ENCODE measurements at regions not wholly inside any gene's neighbourhood (a gene's known extent, or its start where the extent isn't known, plus 50 kb on each side); places are given as distances from the start of the nearest gene placed in this dataset.
"Not testable (repeated sequence)": the region's sequence is repeated elsewhere in the genome, so short reads cannot be mapped to it uniquely, and the experiment has no call there.

GRCh38 chr6:71678091-71678490 lies 208.3 kb upstream of the RIMS1 start:
- DNase-seq (no peak), ATAC-seq (ENCODE audit: insufficient read depth, low read depth) (no peak)
- Histone ChIP-seq H4K20me1 (ENCODE audit: insufficient read depth, low read length) (no peaks in the 10 kb centered on the region), H3K9ac (ENCODE audit: low read depth, low read length) (no peak overlapping the region), H3K27ac (ENCODE audit: low read length) (no peak overlapping the region), H3K27me3 (ENCODE audit: insufficient read depth, low read length, poor library complexity) (no peaks in the 10 kb centered on the region), H3K9me3 (ENCODE audit: insufficient read depth, low read length, severe bottlenecking) (no peaks in the 10 kb centered on the region), H3K36me3 (ENCODE audit: insufficient read depth, low read length) (no peaks in the 10 kb centered on the region), H3K4me3 (ENCODE audit: low read depth in 1 of 2, low read length in 2 of 2) (no peak overlapping the region), H2AFZ (ENCODE audit: low read depth, low read length) (no peak overlapping the region), H3K79me2 (ENCODE audit: insufficient read depth, low read length) (no peaks in the 10 kb centered on the region), H3K4me2 (ENCODE audit: insufficient read depth, low read length) (no peak overlapping the region), H3K4me1 (ENCODE audit: insufficient read depth, low read length) (no peaks in the 10 kb centered on the region)
- no peak for TF ChIP-seq EZH2 (IDR thresholded peaks at IDR 0.05; ENCODE audit: borderline replicate concordance, low read depth, low read length, severe bottlenecking)
- TF ChIP-seq, protein P1, sequence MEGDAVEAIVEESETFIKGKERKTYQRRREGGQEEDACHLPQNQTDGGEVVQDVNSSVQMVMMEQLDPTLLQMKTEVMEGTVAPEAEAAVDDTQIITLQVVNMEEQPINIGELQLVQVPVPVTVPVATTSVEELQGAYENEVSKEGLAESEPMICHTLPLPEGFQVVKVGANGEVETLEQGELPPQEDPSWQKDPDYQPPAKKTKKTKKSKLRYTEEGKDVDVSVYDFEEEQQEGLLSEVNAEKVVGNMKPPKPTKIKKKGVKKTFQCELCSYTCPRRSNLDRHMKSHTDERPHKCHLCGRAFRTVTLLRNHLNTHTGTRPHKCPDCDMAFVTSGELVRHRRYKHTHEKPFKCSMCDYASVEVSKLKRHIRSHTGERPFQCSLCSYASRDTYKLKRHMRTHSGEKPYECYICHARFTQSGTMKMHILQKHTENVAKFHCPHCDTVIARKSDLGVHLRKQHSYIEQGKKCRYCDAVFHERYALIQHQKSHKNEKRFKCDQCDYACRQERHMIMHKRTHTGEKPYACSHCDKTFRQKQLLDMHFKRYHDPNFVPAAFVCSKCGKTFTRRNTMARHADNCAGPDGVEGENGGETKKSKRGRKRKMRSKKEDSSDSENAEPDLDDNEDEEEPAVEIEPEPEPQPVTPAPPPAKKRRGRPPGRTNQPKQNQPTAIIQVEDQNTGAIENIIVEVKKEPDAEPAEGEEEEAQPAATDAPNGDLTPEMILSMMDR (IDR thresholded peaks at IDR 0.05; ENCODE audit: borderline replicate concordance, extremely low read depth, low read length, poor library complexity, severe bottlenecking), result no peak

DNA sequence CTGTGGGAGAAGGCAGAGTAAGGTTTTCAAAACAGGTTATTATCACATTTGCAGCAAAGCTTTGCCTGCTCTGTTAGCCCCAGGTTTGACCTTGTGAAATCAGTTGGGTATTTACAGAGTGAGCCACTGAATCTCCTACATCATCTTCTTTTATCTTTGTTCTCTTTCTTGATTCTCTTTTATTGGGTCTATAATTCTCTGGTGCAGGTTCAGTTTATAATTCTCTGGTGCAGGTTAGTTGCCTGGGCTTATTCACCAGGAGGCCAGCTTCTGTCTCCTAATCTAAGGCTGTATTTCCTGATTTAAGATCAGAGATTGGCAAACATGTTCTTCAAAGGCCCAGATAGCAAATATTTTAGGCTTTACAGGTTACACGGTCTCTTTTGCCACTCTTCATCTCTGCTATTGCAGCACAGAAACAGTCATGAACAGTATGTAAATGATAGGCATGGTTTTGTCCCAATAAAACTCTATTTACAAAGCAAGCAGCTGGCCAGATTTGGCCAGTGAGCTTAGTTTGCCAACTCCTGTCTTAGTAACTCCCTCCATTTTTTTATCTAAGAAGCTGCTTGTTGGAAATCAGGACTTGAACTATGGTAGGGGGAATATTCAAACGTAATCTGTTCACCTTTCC lies 205.0 kb upstream of the RIMS1 start:
- H4K20me1 ChIP-seq (ENCODE audit: insufficient read depth, low read length), result no peaks in the 10 kb centered on the region
- no peaks in the 10 kb centered on the region for H3K27me3 ChIP-seq (ENCODE audit: insufficient read depth, low read length, poor library complexity)
- no peaks in the 10 kb centered on the region for H3K9me3 ChIP-seq (ENCODE audit: insufficient read depth, low read length, severe bottlenecking)
- TF ChIP-seq, protein P1 (IDR thresholded peaks at IDR 0.05; ENCODE audit: borderline replicate concordance, extremely low read depth, low read length, poor library complexity, severe bottlenecking), result no peak
- TF ChIP-seq EZH2 (IDR thresholded peaks at IDR 0.05; ENCODE audit: borderline replicate concordance, low read depth, low read length, severe bottlenecking), result no peak
- H3K36me3 ChIP-seq (ENCODE audit: insufficient read depth, low read length), result no peaks in the 10 kb centered on the region
- no peak for DNase-seq
- no peak overlapping the region for H3K9ac ChIP-seq (ENCODE audit: low read depth, low read length)
- no peak overlapping the region for H3K4me2 ChIP-seq (ENCODE audit: insufficient read depth, low read length)
- H3K4me3 ChIP-seq (ENCODE audit: low read depth in 1 of 2, low read length in 2 of 2), result no peak overlapping the region
- no peaks in the 10 kb centered on the region for H3K4me1 ChIP-seq (ENCODE audit: insufficient read depth, low read length)
- H2AFZ ChIP-seq (ENCODE audit: low read depth, low read length), result no peak overlapping the region
- H3K27ac ChIP-seq (ENCODE audit: low read length), result no peak overlapping the region
- ATAC-seq (ENCODE audit: insufficient read depth, low read depth), result no peak
- H3K79me2 ChIP-seq (ENCODE audit: insufficient read depth, low read length), result no peaks in the 10 kb centered on the region

GRCh38 chr6:71686021-71686677 lies 200.2 kb upstream of the RIMS1 start:
- H2AFZ ChIP-seq (ENCODE audit: low read depth, low read length); H3K4me2 ChIP-seq (ENCODE audit: insufficient read depth, low read length); H3K4me3 ChIP-seq (ENCODE audit: low read depth in 1 of 2, low read length in 2 of 2); H3K27me3 ChIP-seq (ENCODE audit: insufficient read depth, low read length, poor library complexity); H3K36me3 ChIP-seq (ENCODE audit: insufficient read depth, low read length); H3K9me3 ChIP-seq (ENCODE audit: insufficient read depth, low read length, severe bottlenecking); H3K27ac ChIP-seq (ENCODE audit: low read length); H3K4me1 ChIP-seq (ENCODE audit: insufficient read depth, low read length); H3K9ac ChIP-seq (ENCODE audit: low read depth, low read length); H4K20me1 ChIP-seq (ENCODE audit: insufficient read depth, low read length); H3K79me2 ChIP-seq (ENCODE audit: insufficient read depth, low read length); ATAC-seq (ENCODE audit: insufficient read depth, low read depth); DNase-seq: not testable (repeated sequence)

GRCh38 chr6:71698702-71699101 lies 187.6 kb upstream of the RIMS1 start:
- no peak for DNase-seq
- H4K20me1 ChIP-seq (ENCODE audit: insufficient read depth, low read length), result no peaks in the 10 kb centered on the region
- H3K79me2 ChIP-seq (ENCODE audit: insufficient read depth, low read length), result no peaks in the 10 kb centered on the region
- H2AFZ ChIP-seq (ENCODE audit: low read depth, low read length), result no peak overlapping the region
- TF ChIP-seq EZH2 (IDR thresholded peaks at IDR 0.05; ENCODE audit: borderline replicate concordance, low read depth, low read length, severe bottlenecking), result no peak
- TF ChIP-seq, protein P1 (IDR thresholded peaks at IDR 0.05; ENCODE audit: borderline replicate concordance, extremely low read depth, low read length, poor library complexity, severe bottlenecking), result no peak
- no peaks in the 10 kb centered on the region for H3K9me3 ChIP-seq (ENCODE audit: insufficient read depth, low read length, severe bottlenecking)
- H3K4me2 ChIP-seq (ENCODE audit: insufficient read depth, low read length), result no peak overlapping the region
- H3K36me3 ChIP-seq (ENCODE audit: insufficient read depth, low read length), result no peaks in the 10 kb centered on the region
- H3K4me3 ChIP-seq (ENCODE audit: low read depth in 1 of 2, low read length in 2 of 2), result no peak overlapping the region
- H3K4me1 ChIP-seq (ENCODE audit: insufficient read depth, low read length), result no peaks in the 10 kb centered on the region
- ATAC-seq (ENCODE audit: insufficient read depth, low read depth), result no peak
- no peak overlapping the region for H3K27ac ChIP-seq (ENCODE audit: low read length)
- no peak overlapping the region for H3K9ac ChIP-seq (ENCODE audit: low read depth, low read length)
- H3K27me3 ChIP-seq (ENCODE audit: insufficient read depth, low read length, poor library complexity), result no peaks in the 10 kb centered on the region

All from DND-41 (cell line).